EL (cell line): ENCODE measurements at regions not wholly inside any gene's neighbourhood (a gene's known extent, or its start where the extent isn't known, plus 50 kb on each side); places are given as distances from the start of the nearest gene placed in this dataset.
"Not testable (repeated sequence)": the region's sequence is repeated elsewhere in the genome, so short reads cannot be mapped to it uniquely, and the experiment has no call there.

ENCODE experiments used
- DNase-seq: peaks from one replicate; pipeline ENCODE4 v3.0.0-alpha.2; 2016

GRCh38 chr17:22266231-22266630 lies 573.9 kb downstream of the KCNJ18 start:
- DNase-seq, result no peak

GRCh38 chr17:22267019-22267418 lies 574.7 kb downstream of the KCNJ18 start:
- DNase-seq, result no peak

GRCh38 chr17:22268214-22268911 lies 576.0 kb downstream of the KCNJ18 start:
- DNase-seq, result no peak

- no peak for DNase-seq
Observed at GRCh38 chr17:22268912-22269220, 576.5 kb downstream of the KCNJ18 start.

- DNase-seq, result no peak
Observed at GRCh38 chr17:22270381-22270780, 578.1 kb downstream of the KCNJ18 start.

- not testable (repeated sequence) for DNase-seq
Observed at GRCh38 chr17:22270809-22271208, 578.5 kb downstream of the KCNJ18 start.

GRCh38 chr17:22272363-22273146 lies 580.2 kb downstream of the KCNJ18 start:
- no peak for DNase-seq

- DNase-seq, result no peak
Observed at GRCh38 chr17:22273308-22273707, 581.0 kb downstream of the KCNJ18 start.

GRCh38 chr17:22277595-22277994 lies 585.3 kb downstream of the KCNJ18 start:
- no peak for DNase-seq

- no peak for DNase-seq
Observed at GRCh38 chr17:22278302-22279275, 586.3 kb downstream of the KCNJ18 start.

GRCh38 chr17:22286337-22287041 lies 594.2 kb downstream of the KCNJ18 start:
- DNase-seq, result no peak

GRCh38 chr17:22298484-22298951 lies 606.2 kb downstream of the KCNJ18 start:
- not testable (repeated sequence) for DNase-seq

- DNase-seq, result no peak
Observed at GRCh38 chr17:22300177-22300576, 607.9 kb downstream of the KCNJ18 start.

- DNase-seq, result no peak
Observed at GRCh38 chr17:22300731-22301352, 608.5 kb downstream of the KCNJ18 start.

- no peak for DNase-seq
Observed at GRCh38 chr17:22301353-22301745, 609.0 kb downstream of the KCNJ18 start.

- DNase-seq, result no peak
Observed at GRCh38 chr17:22303096-22303495, 610.8 kb downstream of the KCNJ18 start.

- no peak for DNase-seq
Observed at GRCh38 chr17:22303865-22304264, 611.5 kb downstream of the KCNJ18 start.

- DNase-seq, result no peak
Observed at GRCh38 chr17:22304667-22305303, 612.5 kb downstream of the KCNJ18 start.

- no peak for DNase-seq
Observed at GRCh38 chr17:22305356-22306071, 613.2 kb downstream of the KCNJ18 start.

GRCh38 chr17:22310292-22310691 lies 618.0 kb downstream of the KCNJ18 start:
- DNase-seq, result not testable (repeated sequence)
